BLaER1 (cell line): ENCODE measurements at regions not wholly inside any gene's neighbourhood (a gene's known extent, or its start where the extent isn't known, plus 50 kb on each side); places are given as distances from the start of the nearest gene placed in this dataset.

Source experiments
- H3K27ac ChIP-seq: shearing (Covaris generic); formaldehyde crosslinking; 2 replicates; pipeline ENCODE4 v1.8.1; 2022
- H3K27me3 ChIP-seq: shearing (Covaris generic); formaldehyde crosslinking; 2 replicates; pipeline ENCODE4 v1.8.1; 2022
- H3K36me3 ChIP-seq: shearing (Covaris generic); formaldehyde crosslinking; 2 replicates; pipeline ENCODE4 v1.8.1; 2022
- H3K4me1 ChIP-seq: shearing (Covaris generic); formaldehyde crosslinking; 2 replicates; pipeline ENCODE4 v1.8.1; 2022
- H3K4me2 ChIP-seq: shearing (Covaris generic); formaldehyde crosslinking; 2 replicates; pipeline ENCODE4 v1.8.1; 2022
- H3K4me3 ChIP-seq: shearing (Covaris generic); formaldehyde crosslinking; 2 replicates; pipeline ENCODE4 v1.8.1; 2022
- H3K9ac ChIP-seq: shearing (Covaris generic); formaldehyde crosslinking; 2 replicates; pipeline ENCODE4 v1.8.1; 2022
- H3K9me3 ChIP-seq: shearing (Covaris generic); formaldehyde crosslinking; 2 replicates; pipeline ENCODE4 v1.8.1; 2022
- H4K20me1 ChIP-seq: shearing (Covaris generic); formaldehyde crosslinking; 2 replicates; pipeline ENCODE4 v1.8.1; 2022
- Cebpa-rat ChIP-seq: shearing (Covaris generic); IDR thresholded peaks from 2 replicates; pipeline ENCODE4 v1.8.1; 2022

DNA sequence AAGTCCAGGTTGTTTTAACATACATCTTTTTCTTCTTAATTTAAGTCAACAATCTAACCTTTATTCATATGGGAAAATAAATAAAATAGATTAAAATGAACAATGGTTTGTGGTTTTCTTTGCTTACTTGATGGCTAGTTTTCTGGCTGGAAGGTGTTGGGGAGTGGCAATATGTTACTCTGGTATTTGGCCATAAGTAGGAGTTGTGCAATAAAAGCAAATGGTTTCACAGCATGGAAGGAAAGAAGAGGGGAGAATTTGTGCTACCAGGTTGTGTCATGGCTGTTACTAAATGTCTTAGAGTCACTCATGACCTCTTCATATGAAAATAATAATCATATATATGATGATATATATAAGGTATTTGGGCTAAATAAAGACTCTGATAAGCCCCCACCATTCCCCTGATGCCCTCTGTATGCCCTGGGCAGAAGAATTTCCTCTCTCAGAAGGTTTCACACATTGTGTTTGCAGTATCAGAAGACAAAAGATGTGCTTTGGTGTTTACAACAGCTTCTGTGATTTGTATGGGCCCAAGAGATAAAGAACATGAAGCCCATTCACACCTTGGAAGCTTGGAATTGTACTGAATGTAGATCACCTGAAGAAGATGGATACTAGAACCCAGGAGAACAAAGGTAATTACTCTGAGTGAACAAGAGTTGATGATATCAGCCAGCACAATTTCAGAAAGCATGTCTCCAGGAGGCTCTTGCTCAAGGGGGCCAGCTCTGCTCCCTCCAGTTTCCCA lies 160.9 kb downstream of the ALG10B start:
- H4K20me1 ChIP-seq, result no peaks in the 10 kb centered on the region
- no peak overlapping the region for H3K27ac ChIP-seq
- H3K9me3 ChIP-seq, result peaks cover 7% of the 10 kb centered on the region
- H3K36me3 ChIP-seq, result no peaks in the 10 kb centered on the region
- H3K9ac ChIP-seq, result no peak overlapping the region
- H3K4me2 ChIP-seq, result no peak overlapping the region
- no peaks in the 10 kb centered on the region for H3K4me1 ChIP-seq
- no peak overlapping the region for H3K4me3 ChIP-seq
- no peaks in the 10 kb centered on the region for H3K27me3 ChIP-seq
- no peak for TF ChIP-seq Cebpa-rat

DNA sequence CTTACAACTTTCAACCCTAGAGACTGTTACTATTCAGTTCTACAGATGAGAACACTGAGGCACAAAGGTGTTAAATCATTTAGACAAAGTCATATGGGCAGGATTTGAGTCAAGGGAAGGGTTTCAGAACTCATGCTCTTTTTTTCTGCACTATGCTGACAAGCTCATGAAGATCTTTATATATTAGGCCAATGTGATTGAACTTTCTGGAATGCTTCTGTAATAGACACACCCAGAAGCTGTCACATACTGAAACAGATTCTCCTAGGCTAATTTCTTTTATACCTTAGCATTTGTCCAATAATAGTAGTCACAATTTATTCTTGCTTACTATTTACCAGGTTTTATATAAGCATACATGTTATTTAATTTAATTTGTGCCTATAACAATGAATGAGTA lies 164.0 kb downstream of the ALG10B start:
- no peak overlapping the region for H3K9ac ChIP-seq

DNA sequence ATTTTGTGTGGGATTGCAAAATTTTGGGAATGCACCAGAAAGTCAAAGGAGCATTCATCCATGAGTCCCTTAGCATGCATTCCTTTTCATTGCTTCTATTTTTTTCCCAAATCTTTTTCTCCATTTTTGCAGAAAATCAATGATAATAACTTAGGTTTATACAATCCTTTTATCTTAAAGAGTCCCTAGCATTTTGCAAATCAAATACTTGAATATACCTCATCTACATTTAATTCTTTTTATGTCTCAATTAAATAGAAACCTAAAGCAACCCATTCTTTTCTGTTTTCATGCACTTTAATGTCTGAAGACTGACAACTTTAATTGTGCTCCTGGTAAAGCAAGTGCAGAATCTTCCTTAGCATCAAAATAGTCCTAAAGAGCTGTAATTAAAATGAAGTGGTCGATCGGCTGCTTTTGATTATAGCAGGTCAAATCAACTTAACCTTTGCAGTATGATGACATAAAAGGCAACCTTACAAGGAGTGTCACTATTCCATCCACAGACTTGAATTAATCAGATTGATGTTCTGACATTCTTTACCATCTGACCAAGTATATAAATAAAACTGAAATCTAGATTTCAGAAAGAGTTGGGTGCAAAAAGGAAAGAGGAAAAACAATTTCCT lies 168.4 kb downstream of the ALG10B start:
- Histone ChIP-seq H3K4me3 (no peak overlapping the region), H4K20me1 (no peaks in the 10 kb centered on the region), H3K27me3 (no peaks in the 10 kb centered on the region), H3K27ac (no peak overlapping the region), H3K9me3 (no peaks in the 10 kb centered on the region), H3K36me3 (no peaks in the 10 kb centered on the region), H3K4me2 (no peak overlapping the region), H3K9ac (no peak overlapping the region), H3K4me1 (no peaks in the 10 kb centered on the region)
- TF ChIP-seq Cebpa-rat, result no peak

More for the DNA sequence above, 164.0 kb downstream of the ALG10B start:
- Histone ChIP-seq H4K20me1 (no peaks in the 10 kb centered on the region), H3K27me3 (no peaks in the 10 kb centered on the region), H3K4me1 (no peaks in the 10 kb centered on the region), H3K4me2 (no peak overlapping the region), H3K9me3 (no peaks in the 10 kb centered on the region), H3K4me3 (no peak overlapping the region), H3K27ac (no peak overlapping the region), H3K36me3 (no peaks in the 10 kb centered on the region)
- TF ChIP-seq Cebpa-rat, result no peak

DNA sequence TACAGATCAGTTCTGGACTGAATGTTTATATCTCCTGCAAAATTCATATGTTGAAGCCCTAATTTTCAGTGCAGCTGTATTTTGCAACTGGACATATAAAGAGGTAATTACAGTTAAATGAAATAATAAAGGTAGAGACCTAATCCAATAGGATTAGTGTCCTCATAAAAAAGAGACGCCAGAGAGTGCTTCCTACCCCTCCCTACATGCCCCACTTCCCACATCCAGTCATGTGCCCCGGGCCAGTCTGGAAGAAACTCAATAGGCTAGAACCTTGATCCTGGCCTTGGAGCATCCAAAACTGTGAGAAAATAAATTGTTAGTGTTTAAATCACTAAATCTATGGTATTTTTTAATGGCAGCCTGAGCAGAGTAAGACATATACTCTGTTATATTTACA lies 172.3 kb downstream of the ALG10B start:
- H3K4me1 ChIP-seq, result no peaks in the 10 kb centered on the region
- H3K27ac ChIP-seq, result no peak overlapping the region
- H3K9ac ChIP-seq, result no peak overlapping the region
- no peak overlapping the region for H3K4me3 ChIP-seq
- H3K9me3 ChIP-seq, result no peaks in the 10 kb centered on the region
- H3K36me3 ChIP-seq, result no peaks in the 10 kb centered on the region
- H3K4me2 ChIP-seq, result no peak overlapping the region
- H4K20me1 ChIP-seq, result no peaks in the 10 kb centered on the region
- TF ChIP-seq Cebpa-rat, result no peak
- H3K27me3 ChIP-seq, result no peaks in the 10 kb centered on the region

DNA sequence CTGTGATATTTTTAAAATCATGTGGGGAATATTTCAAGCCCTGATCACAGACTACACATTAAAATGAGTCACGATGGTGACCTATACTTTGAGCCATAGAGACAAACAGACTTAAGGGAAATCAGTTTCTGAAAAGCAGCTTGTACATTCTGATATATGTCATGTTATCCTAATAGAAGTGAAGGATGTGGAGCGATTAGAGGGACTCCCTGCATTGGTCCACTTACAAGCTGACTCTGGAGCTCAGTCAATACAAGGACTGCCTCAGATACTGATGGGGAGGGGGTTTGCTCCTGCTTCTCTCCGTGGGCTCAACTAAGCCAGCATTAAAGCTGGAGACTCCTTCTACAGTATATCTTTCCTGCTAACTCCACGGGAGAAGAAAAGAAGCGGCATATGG lies 173.5 kb downstream of the ALG10B start:
- Histone ChIP-seq H3K4me2 (no peak overlapping the region), H3K36me3 (no peaks in the 10 kb centered on the region), H3K9ac (no peak overlapping the region), H3K4me3 (no peak overlapping the region), H3K4me1 (no peaks in the 10 kb centered on the region), H3K27ac (no peak overlapping the region), H3K9me3 (no peaks in the 10 kb centered on the region), H4K20me1 (no peaks in the 10 kb centered on the region), H3K27me3 (no peaks in the 10 kb centered on the region)
- TF ChIP-seq Cebpa-rat, result no peak

DNA sequence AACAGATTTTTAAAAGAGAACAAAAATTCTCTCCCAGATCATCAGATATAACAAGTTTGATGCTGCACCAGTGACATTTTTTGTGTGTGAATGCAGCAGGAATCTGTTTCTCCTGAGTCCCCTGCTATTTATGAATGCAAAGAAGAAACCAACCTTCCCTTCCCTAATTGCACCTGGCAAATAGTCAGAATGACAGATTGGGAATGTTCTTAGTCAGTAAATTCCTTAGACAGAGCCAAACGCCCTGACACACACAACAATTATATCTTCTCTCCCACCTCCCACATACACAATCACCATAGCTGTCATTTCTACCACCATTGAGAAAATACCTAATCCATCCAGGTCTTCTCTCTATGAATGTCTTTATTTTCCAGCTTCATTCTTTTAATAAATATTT lies 174.4 kb downstream of the ALG10B start:
- Histone ChIP-seq H4K20me1 (no peaks in the 10 kb centered on the region), H3K4me1 (no peaks in the 10 kb centered on the region), H3K27me3 (no peaks in the 10 kb centered on the region), H3K4me2 (no peak overlapping the region), H3K36me3 (no peaks in the 10 kb centered on the region), H3K9ac (no peak overlapping the region), H3K4me3 (no peak overlapping the region), H3K27ac (no peak overlapping the region), H3K9me3 (no peaks in the 10 kb centered on the region)
- no peak for TF ChIP-seq Cebpa-rat

DNA sequence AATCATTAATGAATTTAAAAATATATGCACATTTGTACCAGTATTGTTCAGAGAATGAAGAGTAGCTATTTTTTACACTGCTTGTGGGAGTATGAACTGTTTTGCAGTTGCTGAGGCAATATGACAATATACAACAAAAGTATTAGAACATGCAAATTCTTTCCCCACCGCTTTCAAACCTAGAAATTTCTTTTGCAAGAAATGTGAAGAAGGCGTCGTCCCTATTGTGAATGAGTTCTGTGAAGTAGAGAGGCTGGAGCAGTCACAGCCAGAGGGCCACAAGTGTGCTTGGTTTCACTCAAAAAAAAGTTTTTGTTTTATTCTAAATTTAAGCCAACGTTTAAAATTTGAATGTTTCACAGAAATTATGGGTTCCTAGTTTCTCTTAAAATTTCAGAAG lies 184.9 kb downstream of the ALG10B start:
- Histone ChIP-seq H3K4me3 (no peak overlapping the region), H3K9ac (no peak overlapping the region), H3K4me1 (no peaks in the 10 kb centered on the region), H3K36me3 (no peaks in the 10 kb centered on the region), H3K4me2 (no peak overlapping the region), H3K9me3 (peaks cover 10% of the 10 kb centered on the region; the same call in 1 of the 2 replicates), H3K27ac (no peak overlapping the region), H4K20me1 (no peaks in the 10 kb centered on the region), H3K27me3 (no peaks in the 10 kb centered on the region)
- TF ChIP-seq Cebpa-rat, result no peak

DNA sequence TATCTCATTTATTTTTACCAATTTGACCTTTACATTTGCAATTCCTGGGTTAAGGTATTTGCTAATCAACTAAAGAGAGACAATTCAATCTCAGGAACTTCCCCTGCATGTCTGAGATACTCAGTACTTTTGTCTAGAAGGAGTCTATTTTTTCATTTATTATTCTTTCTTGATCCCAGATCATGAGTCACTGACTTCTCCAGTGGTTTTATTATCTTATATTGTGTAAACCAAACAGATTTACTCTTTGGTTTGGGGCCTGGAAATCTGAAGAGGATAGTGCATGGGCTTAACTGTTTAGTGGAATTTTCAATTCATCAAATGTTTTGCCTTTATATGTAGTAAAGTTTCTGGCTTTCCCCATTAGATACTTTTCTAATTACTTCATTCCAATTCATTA lies 185.4 kb downstream of the ALG10B start:
- H3K9me3 ChIP-seq, result peaks cover 10% of the 10 kb centered on the region; the same call in 1 of the 2 replicates
- H3K27ac ChIP-seq, result no peak overlapping the region
- no peak overlapping the region for H3K4me3 ChIP-seq
- no peaks in the 10 kb centered on the region for H3K27me3 ChIP-seq
- no peak overlapping the region for H3K4me2 ChIP-seq
- no peaks in the 10 kb centered on the region for H3K4me1 ChIP-seq
- no peaks in the 10 kb centered on the region for H4K20me1 ChIP-seq
- no peaks in the 10 kb centered on the region for H3K36me3 ChIP-seq
- no peak overlapping the region for H3K9ac ChIP-seq
- TF ChIP-seq Cebpa-rat, result no peak

DNA sequence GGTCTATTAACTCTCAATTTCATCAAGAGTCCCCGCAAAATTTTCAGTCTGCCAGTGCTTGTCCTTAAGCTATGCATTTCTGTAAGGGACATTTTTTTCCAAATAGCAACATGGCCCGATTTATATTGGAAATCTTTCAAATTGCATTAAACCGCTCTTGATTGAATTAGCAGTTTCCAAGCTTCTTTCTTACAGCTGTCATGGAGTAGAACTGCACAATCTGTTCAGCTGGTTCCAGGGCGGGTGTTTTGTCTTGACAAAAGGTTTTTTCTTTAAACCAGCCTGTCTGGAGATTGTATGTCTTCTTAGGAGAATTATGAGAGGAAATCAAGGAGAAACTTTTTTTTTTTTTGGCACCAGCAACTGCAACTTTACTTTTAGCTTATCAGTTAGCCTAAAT lies 185.8 kb downstream of the ALG10B start:
- H3K27me3 ChIP-seq, result no peaks in the 10 kb centered on the region
- no peak for TF ChIP-seq Cebpa-rat
- H4K20me1 ChIP-seq, result no peaks in the 10 kb centered on the region
- no peak overlapping the region for H3K27ac ChIP-seq
- H3K4me2 ChIP-seq, result no peak overlapping the region
- no peak overlapping the region for H3K4me3 ChIP-seq
- no peak overlapping the region for H3K9ac ChIP-seq
- no peaks in the 10 kb centered on the region for H3K36me3 ChIP-seq
- no peaks in the 10 kb centered on the region for H3K4me1 ChIP-seq
- H3K9me3 ChIP-seq, result peaks cover 6% of the 10 kb centered on the region; the same call in 1 of the 2 replicates

DNA sequence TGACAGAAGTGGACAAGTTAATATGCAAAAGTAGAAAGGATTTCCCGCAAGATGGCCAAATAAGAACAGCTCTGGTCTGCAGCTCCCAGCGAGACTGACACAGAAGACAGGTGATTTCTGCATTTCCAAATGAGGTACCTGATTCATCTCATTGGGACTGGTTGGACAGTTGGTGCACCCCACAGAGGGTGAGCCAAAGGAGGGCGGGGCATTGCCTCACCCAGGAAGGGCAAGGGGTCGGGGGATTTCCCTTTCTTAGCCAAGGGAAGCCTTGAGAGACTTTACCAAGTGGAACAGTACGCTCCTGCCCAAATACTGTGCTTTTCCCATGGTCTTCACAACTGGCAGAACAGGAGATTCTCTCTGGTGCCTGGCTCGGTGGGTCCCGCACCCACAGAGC lies 191.3 kb downstream of the ALG10B start:
- no peaks in the 10 kb centered on the region for H3K4me1 ChIP-seq
- TF ChIP-seq Cebpa-rat, result no peak
- no peaks in the 10 kb centered on the region for H3K36me3 ChIP-seq
- H3K27ac ChIP-seq, result no peak overlapping the region
- H3K9me3 ChIP-seq, result no peaks in the 10 kb centered on the region
- H3K4me3 ChIP-seq, result no peak overlapping the region
- no peaks in the 10 kb centered on the region for H3K27me3 ChIP-seq
- no peak overlapping the region for H3K4me2 ChIP-seq
- H4K20me1 ChIP-seq, result no peaks in the 10 kb centered on the region
- no peak overlapping the region for H3K9ac ChIP-seq
